GM21717 (cell line): ENCODE measurements at regions not wholly inside any gene's neighbourhood (a gene's known extent, or its start where the extent isn't known, plus 50 kb on each side); places are given as distances from the start of the nearest gene placed in this dataset.
"Not testable (repeated sequence)": the region's sequence is repeated elsewhere in the genome, so short reads cannot be mapped to it uniquely, and the experiment has no call there.

ENCODE experiments used
- ATAC-seq: cut with Tn5 transposase; IDR thresholded peaks from one replicate; pipeline ENCODE4 v1.9.1; 2021; ENCODE audit warnings: mild to moderate bottlenecking, moderate library complexity; ENCODE audit not compliant: unreplicated experiment

DNA sequence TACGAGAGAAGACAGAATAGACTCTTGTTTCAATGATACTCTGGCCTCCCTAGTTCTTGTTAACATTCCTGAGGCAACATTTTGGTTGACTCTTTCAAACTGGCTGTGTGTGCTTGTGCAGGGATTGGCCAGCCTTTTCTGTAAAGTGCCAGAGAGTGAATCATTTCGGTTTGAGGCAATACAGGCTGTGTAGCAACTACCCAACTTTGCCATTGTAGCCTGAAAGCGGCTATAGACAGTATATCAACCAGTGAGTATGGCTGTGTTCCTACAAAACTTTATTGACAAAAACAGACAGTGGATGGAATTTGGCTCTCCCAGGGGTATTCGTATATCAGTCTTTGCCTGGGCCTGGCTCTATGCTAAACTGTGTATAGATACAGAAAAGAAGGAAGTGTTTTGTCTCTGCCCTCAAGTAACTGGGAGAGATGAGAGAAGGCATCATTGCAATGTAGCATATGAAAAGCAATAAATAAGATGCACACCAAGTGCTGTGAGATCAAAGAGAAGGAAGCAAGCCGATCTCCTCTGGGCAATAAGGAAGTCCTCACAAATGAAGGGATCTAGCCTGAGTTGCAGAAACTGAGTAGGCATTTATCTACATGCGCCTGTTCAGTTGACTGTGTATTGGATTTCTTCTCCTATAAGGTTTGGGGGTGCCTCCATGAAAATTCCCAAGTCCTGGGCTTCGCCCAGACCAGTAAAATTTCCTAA lies 568.0 kb upstream of the KLF4 start:
- ATAC-seq, result no peak

DNA sequence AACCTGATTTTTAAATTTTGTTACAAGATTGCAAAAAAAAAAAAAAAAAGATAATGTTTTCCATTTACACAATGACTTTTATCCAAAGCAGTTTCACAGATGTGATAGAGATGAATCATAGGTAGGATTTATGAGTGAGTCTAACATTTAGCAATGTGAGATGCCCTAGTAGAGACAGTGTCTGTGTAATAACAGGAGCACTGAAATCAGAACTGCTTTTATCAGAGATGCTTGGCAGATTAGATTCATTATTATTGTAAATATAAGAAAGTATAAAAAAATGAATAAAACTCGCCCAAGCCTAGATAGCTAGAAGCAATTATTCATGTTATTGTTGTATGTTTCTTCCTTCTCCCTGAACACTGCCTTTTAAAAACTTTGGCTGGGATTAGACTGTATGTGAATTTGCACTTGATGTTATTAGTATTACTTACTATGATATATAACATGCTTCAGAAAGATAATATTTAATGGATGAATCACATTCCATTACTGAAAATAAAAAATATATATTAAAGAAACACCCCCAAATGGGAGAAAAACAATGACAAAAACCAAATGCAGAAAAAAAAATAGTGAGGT lies 567.3 kb upstream of the KLF4 start:
- ATAC-seq, result no peak

DNA sequence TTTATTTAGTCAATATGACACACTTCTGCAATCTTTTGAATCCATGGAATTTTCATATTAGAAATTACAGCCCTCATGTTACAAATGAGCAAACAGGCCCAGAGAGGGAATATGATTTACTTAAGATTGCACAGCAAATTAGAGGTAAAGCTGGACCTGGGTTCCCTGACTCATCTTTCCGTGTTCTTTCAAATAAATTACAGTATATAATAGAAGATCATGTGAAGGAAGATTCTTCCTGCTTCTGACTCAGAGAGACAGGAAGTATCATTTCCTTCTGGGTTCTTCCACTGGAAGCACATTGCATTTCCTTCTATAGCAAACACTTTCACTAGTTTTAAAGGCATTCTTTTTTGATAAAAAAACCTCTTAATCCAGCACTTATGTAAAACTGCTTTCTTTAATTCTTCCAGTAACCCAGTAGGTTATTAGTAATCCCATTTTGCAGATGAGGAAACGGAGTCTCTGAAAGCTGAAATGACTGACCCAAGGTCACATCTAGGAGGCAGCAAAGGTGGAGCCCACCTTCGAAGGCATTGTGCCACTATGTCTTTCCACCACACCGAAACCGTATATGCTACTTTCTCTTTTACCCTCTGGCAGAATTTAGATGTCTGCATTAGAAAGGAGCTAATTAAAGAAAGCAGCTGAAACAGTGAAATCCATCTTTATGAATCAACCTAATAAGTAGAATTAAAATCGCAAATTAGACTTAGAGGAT lies 566.7 kb upstream of the KLF4 start:
- ATAC-seq, result no peak

DNA sequence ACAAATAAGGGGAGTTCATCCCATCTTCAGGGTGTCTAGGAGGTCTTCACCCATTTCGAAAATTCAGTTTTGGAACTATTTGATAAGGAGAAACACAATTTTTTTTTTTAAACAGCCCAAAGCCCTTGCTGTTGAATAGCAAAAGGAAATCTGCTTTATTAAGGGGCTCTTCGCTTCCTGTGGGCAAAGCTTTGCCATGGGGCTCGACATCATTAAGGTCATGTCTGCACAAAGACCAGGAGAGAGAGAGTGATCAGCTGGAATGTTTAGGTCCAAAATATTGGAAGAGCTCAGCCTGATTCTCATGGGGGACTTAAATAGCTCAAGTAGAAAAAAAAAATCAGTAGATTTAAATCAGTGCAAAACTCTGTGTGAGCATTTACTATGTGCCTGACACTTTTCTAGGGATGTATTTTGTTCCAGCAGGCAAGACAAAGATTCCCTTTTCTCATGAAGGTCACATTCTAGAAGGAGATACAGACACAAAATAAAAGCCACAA lies 564.6 kb upstream of the KLF4 start:
- no peak for ATAC-seq

DNA sequence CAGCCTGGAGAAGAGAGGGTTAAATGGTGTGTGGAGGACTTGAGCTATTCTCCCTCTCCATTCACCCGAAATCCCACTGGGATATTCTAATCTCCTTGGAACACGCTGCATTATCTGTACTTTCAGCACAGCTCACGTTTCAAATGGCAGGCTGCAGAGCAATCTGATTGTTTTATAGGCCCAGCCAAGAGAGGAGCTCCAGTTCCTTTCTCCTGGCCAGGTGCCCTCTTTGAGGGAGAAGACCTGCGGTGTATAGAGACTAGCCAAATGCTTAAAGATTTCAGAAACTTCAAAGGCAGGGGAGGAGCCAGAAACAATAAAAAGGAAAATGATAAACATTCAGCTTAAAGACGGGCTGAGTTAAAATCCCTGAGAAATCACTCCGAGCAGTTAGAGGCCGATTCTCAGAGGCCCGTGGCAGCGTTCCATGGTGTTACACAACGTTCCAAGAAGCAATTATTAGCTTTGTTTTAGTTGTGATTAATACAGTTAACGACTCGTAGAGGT lies 564.0 kb upstream of the KLF4 start:
- no peak for ATAC-seq

DNA sequence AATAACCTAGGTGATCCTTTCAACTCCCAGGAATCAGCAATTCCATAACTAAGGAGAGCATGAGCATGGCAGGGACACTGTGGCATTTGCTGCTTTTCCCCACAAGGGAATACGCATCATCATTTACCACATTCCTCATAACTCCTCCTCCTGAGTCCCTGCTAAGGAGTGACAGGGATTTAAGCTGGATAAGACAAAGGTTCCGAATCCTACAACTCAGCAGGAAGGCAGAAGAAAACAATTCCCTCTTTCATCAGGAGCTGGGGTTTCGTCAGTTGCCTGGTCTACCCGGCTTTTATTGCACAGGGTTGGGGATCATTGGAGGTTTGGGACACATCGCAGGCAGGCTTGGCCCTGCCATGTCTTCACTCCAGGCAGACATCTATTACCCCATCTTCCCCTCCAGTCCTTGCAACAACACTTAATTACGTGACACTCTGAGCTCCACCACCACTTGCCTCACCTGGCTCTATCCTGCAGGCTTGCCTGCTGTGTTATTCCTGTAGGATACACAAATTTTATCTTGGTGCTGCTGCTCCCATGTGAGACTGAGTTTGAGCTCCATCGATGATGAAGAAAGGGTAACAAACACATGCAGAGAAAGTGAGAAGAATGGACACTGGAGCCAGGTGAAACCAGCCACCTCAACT lies 563.0 kb upstream of the KLF4 start:
- no peak for ATAC-seq

DNA sequence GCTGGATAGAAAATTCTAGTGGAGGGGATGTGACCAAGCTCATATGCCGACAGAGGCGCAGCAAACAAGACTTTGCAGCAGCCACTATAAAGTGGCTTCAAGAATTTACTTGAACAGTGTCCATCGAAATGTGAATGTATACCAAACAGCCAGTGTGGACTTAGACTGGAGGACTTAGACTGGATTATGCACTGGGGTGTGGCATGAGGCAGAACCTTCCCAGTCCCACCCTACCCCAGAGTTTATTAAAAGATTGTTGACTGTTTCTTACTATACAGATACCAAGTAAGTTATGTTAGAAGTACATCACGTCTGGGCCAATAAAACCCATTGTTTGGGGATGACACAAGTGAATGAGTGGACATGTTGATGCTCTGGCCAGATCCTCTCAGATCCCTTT lies 561.3 kb upstream of the KLF4 start:
- no peak for ATAC-seq

DNA sequence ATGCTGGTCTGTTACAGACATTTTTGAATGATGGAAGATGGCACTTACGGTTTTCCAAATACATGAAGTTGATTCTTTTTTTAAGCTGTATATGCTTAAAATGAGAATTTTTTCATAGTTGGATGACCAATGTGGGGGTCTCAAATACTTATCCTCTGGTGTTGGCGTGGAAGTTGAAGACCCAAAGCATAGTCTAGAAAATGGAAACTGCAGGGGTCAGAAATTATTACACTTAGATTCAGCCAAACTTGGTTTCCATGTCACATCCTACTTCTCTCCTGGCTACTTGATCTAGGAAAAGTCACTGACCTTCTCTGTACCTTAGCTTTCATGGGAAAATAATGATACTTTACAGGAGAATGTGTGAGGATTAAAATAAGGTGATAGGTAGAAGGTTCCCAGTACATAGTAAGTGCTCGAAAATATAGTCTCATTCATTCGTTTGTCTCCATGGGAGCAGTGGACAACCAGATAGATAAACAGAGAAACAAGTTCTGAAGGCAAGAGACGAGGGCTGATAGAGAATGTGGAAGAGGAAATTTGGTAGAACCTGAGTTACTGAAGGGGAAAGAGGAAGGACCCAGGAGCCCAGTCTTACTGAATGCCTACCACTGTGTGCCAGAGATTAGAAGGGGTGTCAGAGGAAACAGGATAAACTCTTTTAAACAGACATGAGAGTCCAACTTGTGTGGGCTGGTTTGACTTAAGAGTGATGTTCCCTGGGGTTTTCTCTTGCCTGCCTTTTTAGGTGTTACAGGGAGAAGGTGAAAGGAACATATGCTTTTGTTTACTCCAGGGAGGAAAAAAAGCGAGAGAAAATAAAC lies 560.3 kb upstream of the KLF4 start:
- no peak for ATAC-seq

DNA sequence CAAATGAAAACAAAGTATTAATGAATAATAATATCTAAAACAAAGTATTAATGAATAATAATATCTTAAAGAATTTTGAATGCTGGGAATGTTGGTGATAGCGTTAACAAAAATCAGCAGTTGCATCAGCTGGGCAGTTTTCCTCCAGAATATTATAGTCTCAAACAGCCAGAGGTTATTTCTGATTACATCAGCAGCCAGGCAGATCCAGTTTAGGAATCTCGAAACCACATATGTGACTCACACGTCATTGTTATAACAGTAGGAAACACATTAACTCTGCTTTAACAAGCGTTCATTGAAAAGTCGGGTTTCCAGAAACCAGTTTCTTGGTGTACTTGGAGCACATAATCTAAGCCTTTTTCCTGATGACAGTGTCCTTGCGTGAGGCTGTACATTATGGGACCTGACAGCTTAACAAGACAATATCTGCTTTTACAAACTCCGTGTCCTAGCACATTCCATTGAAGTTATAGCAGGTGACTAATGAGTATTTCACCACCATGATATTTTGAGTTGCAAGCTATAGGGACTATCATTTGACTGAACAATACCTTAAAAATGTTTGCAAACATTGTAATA lies 559.5 kb upstream of the KLF4 start:
- no peak for ATAC-seq

DNA sequence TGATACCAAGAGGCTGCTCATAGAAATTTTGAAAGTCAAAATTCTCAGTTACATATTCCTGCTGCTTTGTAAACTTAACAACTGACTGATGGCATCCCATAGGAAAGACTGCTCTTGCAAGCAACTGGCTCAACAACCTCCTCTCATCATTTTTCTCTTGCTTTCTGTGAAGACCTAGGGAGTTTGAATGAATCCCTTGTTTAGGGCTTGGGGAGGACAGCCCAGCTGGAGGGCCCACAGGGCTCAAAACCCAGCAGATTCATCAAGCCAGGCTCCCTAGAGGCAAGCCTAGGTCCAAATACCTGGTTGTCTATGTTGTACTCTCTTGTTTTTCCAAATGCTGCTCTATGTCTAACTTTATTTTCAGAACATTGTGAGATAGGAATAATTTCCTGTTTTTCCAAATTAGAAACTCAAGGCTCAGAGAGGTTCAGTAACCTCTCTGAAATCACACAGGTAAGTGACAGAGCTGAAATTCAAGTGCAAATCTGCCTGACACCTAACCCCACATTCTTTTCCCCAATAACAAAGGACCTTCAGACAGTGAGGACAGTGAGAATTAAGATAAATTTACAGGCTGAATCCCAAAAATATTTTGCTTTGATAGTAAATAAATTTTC lies 558.9 kb upstream of the KLF4 start:
- no peak for ATAC-seq

DNA sequence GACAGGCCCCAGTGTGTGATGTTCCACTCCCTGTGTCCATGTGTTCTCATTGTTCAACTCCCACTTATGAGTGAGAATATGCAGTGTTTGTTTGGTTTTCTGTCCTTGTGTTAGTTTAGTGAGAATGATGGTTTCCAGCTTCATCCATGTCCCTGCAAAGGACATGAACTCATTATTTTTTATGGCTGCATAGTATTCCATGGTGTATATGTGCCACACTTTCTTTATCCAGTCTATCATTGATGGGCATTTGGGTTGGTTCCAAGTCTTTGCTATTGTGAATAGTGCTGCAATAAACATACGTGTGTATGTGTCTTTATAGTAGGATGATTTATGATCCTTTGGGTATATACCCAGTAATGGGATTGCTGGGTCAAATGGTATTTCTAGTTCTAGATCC lies 558.2 kb upstream of the KLF4 start:
- not testable (repeated sequence) for ATAC-seq

DNA sequence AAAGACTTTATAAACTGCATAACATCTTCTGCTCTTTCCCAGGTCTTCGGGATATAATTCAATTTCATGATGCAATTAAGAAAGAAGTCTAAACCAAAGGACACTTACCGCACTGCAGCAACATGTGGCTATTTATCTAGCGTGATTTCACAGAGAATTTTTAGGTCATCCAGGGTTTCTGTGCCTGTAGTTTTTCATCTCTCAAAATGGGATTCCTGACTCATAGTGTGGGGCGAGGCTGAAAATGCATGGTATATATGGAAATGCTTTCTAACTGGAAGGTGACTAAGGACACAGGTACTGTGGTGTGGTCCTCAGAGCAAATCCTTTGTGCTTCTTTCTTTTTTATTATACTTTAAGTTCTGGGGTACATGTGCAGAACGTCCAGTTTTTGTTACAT lies 557.7 kb upstream of the KLF4 start:
- no peak for ATAC-seq

DNA sequence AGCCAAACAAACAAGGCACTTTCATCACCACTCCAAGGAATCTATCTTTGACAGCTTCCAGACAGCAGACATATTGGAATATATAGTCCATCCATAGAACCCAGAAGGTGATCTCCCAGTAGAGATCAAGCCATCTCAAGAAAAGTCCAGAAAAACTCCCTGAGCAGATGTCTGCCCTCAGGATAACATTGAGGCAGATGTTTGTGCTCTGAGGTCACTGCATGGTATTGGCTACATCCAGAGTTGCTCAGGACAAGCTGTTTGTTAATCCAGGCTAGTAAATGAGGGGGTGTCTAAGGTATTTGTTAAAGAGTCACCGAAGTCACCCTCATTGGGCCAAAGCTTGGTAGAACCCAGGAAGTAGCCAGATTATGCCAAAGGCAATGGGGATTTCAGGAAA lies 556.3 kb upstream of the KLF4 start:
- no peak for ATAC-seq

DNA sequence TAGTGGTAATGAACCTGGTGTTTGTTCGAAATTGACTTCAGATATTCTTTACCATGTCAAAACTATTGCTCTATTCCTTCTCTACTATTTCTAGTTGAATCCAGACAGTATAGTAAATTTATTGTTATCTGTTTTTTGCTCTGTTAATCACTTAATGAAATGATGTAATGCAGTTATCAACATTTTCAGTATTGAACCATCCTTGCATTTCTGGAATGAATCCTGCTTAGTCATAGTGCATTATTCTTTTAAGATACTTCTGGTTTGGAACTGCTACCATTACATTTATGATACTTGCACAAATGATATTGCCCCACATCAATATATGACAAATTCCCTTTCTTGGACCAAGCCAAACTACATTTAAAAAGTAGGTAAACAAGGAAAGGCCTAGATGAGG lies 554.0 kb upstream of the KLF4 start:
- ATAC-seq, result no peak

DNA sequence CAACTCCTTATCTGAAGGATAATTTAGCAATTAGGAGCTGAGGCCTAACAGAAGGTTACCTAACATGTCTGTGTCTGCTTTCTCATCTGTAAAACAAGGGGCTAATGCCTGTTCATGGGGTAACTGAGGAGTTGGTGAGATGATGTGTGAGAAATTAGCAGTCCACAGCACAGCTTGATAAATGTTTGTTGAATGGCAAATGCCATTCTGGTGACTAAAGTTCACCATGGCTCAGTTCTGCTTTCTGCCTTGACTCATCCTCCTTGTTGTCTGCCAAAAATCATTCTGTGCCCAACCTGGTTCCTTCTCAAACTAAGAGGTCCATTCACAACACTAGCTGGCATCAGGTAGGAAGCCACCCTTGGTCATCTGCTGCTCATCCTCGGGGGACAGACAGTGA lies 552.0 kb upstream of the KLF4 start:
- no peak for ATAC-seq

DNA sequence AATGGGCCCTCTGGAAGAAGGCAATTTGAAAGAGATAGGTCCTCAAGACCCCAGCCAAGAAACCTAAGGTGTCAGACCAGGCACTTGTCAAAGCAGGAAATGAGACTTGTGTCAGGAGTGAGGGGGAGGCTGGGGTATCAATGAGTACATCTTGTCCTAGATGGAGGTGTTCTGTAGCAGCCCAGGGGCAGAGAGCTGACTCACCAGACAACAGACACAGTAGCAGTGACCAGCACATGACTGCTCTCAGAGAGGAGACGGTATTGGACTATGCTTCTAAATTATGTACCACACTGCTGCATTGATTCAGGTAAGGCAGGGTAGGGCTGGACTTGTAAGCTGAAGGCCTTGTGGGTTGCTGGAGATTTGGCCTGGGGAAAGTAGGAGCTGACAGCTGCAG lies 551.2 kb upstream of the KLF4 start:
- no peak for ATAC-seq

DNA sequence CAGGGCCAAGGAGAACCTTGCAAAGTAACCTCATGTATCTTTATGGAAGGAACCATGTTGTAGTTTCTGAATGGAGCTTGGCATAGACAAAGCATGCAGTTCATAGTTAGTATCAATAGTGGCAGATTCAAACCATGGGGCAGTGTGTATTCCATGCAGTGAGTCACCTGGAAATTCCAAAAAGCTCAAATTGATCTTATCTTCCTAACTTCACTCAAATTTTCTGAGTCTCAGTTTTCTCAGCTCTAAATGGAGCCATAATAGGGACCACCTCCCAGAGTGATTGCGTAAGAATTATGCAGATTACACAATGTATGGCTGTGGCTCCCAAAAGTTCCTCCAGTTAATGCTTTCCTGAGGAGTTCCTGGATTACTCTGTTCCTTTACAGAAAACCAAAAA lies 549.9 kb upstream of the KLF4 start:
- no peak for ATAC-seq

DNA sequence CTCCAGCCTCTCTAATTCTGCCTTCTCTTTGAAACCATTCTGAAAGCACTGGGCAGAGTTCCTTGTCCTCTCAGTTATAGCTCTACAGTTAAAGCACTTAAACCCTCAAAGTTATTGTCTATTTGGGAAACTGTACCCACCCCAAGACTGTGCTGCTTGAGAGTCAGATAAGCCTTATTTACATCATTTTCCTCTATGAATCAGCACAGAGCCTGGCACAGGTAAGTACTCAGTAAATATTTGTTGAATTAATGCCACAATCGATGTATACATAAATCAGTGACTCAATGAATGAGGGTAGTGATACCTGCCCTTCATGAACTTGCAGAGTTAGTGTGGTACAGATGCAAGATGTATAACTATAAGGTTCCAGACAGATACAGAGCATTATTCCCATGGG lies 549.4 kb upstream of the KLF4 start:
- ATAC-seq, result no peak

DNA sequence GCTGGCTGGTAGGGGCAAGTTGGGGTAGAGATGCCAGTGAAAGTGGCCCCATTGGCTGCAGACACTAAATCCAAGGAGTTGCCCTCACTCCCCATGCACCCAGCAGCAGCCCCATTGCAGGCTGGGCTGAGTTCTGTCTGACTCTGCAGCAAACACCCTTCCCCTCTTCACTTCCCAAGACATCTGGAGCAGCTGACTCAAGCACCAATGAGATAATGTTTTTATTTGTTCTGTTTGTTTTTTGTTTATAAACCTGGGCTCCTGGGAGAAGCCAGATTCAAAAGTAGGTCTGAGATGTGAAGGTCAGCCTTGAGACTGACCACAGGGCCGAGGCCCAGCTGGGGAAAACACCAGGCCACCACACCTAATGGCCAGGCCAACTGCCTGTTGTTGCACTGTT lies 545.9 kb upstream of the KLF4 start:
- no peak for ATAC-seq
